Esophagus squamous epithelium (tissue), 4 donors: ENCODE measurements at regions not wholly inside any gene's neighbourhood (a gene's known extent, or its start where the extent isn't known, plus 50 kb on each side); places are given as distances from the start of the nearest gene placed in this dataset.

ENCODE experiments used
- CTCF ChIP-seq, 6 experiments: fragments of 450-650 bp in 4 of 6; fragments of 200-600 bp in 2 of 6; sonication (generic) in 2 of 6; IDR thresholded peaks; one replicate each; pipeline ENCODE4 v1.5.1; 2016 to 2019; ENCODE audit warnings: antibody characterized with exemption in 6 of 6, mild to moderate bottlenecking in 4 of 6, moderate library complexity in 4 of 6
- POLR2A ChIP-seq, 4 donors: fragments of 450-650 bp; IDR thresholded peaks; one replicate each; pipeline ENCODE4 v1.6.1; 2017; ENCODE audit warnings: antibody characterized with exemption in 4 of 4, mild to moderate bottlenecking in 4 of 4, moderate library complexity in 3 of 4

GRCh38 chr4:117491516-117491915 lies 406.1 kb upstream of the TRAM1L1 start:
- TF ChIP-seq CTCF (IDR thresholded peaks at IDR 0.05) (no peak), POLR2A (IDR thresholded peaks at IDR 0.05) (no peak)
